DND-41 (cell line): ENCODE measurements at regions not wholly inside any gene's neighbourhood (a gene's known extent, or its start where the extent isn't known, plus 50 kb on each side); places are given as distances from the start of the nearest gene placed in this dataset.

Experiments
- ATAC-seq: fragments of 200-7000 bp; cut with Tn5 transposase; 3 replicates; pipeline ENCODE4 v1.9.1; 2021; ENCODE audit warnings: low read depth; ENCODE audit not compliant: insufficient read depth
- DNase-seq: peaks from one replicate; pipeline ENCODE4 v3.0.0-alpha.2; 2020
- H2AFZ ChIP-seq: 2 replicates; pipeline ENCODE4 v1.6.0; 2012; ENCODE audit warnings: low read depth, low read length
- H3K27ac ChIP-seq: 2 replicates; pipeline ENCODE4 v1.5.1; 2012; ENCODE audit warnings: low read length, inconsistent platforms
- H3K27me3 ChIP-seq: fragments of 200-600 bp; sonication (generic); 2 replicates; pipeline ENCODE4 v1.6.0; 2012; ENCODE audit warnings: low read length, mild to moderate bottlenecking, inconsistent platforms; ENCODE audit not compliant: insufficient read depth, poor library complexity
- H3K36me3 ChIP-seq: 2 replicates; pipeline ENCODE4 v1.5.1; 2012; ENCODE audit warnings: low read length, inconsistent platforms; ENCODE audit not compliant: insufficient read depth
- H3K4me1 ChIP-seq: 2 replicates; pipeline ENCODE4 v1.5.1; 2012; ENCODE audit warnings: mild to moderate bottlenecking, low read length; ENCODE audit not compliant: insufficient read depth
- H3K4me2 ChIP-seq: 2 replicates; pipeline ENCODE4 v1.6.0; 2012; ENCODE audit warnings: mild to moderate bottlenecking, moderate library complexity, low read length, inconsistent platforms; ENCODE audit not compliant: insufficient read depth
- H3K4me3 ChIP-seq, 2 experiments: fragments of 200-600 bp in 1 of 2; shearing (Covaris generic) in 1 of 2; 2 replicates each; pipeline ENCODE4 v1.5.1; 2012 to 2016; ENCODE audit warnings: inconsistent platforms in 2 of 2, low read length in 2 of 2, mild to moderate bottlenecking in 2 of 2, low read depth in 1 of 2, moderate library complexity in 1 of 2
- H3K79me2 ChIP-seq: 2 replicates; pipeline ENCODE4 v1.6.0; 2012; ENCODE audit warnings: low read length, inconsistent platforms; ENCODE audit not compliant: insufficient read depth
- H3K9ac ChIP-seq: 2 replicates; pipeline ENCODE4 v1.6.0; 2012; ENCODE audit warnings: low read depth, mild to moderate bottlenecking, inconsistent platforms, low read length, moderate library complexity
- H3K9me3 ChIP-seq: 2 replicates; pipeline ENCODE4 v1.5.1; 2012; ENCODE audit warnings: low read length, moderate library complexity, mild to moderate bottlenecking, inconsistent platforms; ENCODE audit not compliant: insufficient read depth, severe bottlenecking
- H4K20me1 ChIP-seq: 2 replicates; pipeline ENCODE4 v1.6.0; 2012; ENCODE audit warnings: low read length; ENCODE audit not compliant: insufficient read depth
- CTCF ChIP-seq: IDR thresholded peaks from 2 replicates; pipeline ENCODE4 v1.5.1; 2012; ENCODE audit warnings: borderline replicate concordance, low read length, moderate library complexity, mild to moderate bottlenecking; ENCODE audit not compliant: poor library complexity, severe bottlenecking; ENCODE audit errors: extremely low read depth
- EZH2 ChIP-seq: IDR thresholded peaks from 3 replicates; pipeline ENCODE4 v1.6.1; 2012; ENCODE audit warnings: borderline replicate concordance, low read depth, mild to moderate bottlenecking, moderate library complexity, low read length, inconsistent platforms; ENCODE audit not compliant: severe bottlenecking

- H3K27ac ChIP-seq: no peak overlapping the region
- ATAC-seq (no peak), DNase-seq (no peak)
- no peaks in the 10 kb centered on the region for H4K20me1 ChIP-seq
- no peaks in the 10 kb centered on the region for H3K36me3 ChIP-seq
- no peaks in the 10 kb centered on the region for H3K79me2 ChIP-seq
- H2AFZ ChIP-seq: no peak overlapping the region
- no peaks in the 10 kb centered on the region for H3K9me3 ChIP-seq
- H3K4me3 ChIP-seq: no peak overlapping the region
- no peak for TF ChIP-seq CTCF
- TF ChIP-seq EZH2: no peak
- H3K4me1 ChIP-seq: peaks cover 18% of the 10 kb centered on the region
- H3K27me3 ChIP-seq: no peaks in the 10 kb centered on the region
- H3K4me2 ChIP-seq: no peak overlapping the region
- H3K9ac ChIP-seq: no peak overlapping the region
These were observed 79.6 kb upstream of the OLFM4 start for GRCh38 chr13:52949044-52949443.

- Histone ChIP-seq H3K4me1 (peaks cover 14% of the 10 kb centered on the region), H3K4me3 (no peak overlapping the region), H3K27ac (no peak overlapping the region), H3K9me3 (no peaks in the 10 kb centered on the region), H3K4me2 (no peak overlapping the region), H3K9ac (no peak overlapping the region), H3K79me2 (no peaks in the 10 kb centered on the region), H4K20me1 (no peaks in the 10 kb centered on the region), H3K36me3 (no peaks in the 10 kb centered on the region), H3K27me3 (no peaks in the 10 kb centered on the region), H2AFZ (peak overlapping the region; percentile 55)
- DNase-seq: no peak
- TF ChIP-seq CTCF (no peak), EZH2 (no peak)
- peak; percentile 45; the same call in 2 of the 3 replicates for ATAC-seq
These were observed 80.7 kb upstream of the OLFM4 start for GRCh38 chr13:52947921-52948373.

- Histone ChIP-seq H3K4me2 (no peak overlapping the region), H4K20me1 (no peaks in the 10 kb centered on the region), H3K79me2 (no peaks in the 10 kb centered on the region), H2AFZ (no peak overlapping the region), H3K9ac (no peak overlapping the region), H3K27me3 (no peaks in the 10 kb centered on the region), H3K4me1 (peaks cover 12% of the 10 kb centered on the region; the same call in 1 of the 2 replicates), H3K36me3 (no peaks in the 10 kb centered on the region), H3K27ac (no peak overlapping the region), H3K9me3 (no peaks in the 10 kb centered on the region), H3K4me3 (no peak overlapping the region)
- no peak for DNase-seq
- ATAC-seq: no peak
- TF ChIP-seq EZH2 (no peak), CTCF (no peak)
These were observed 83.3 kb upstream of the OLFM4 start for GRCh38 chr13:52945348-52945747.

GRCh38 chr13:52944697-52945096 lies 83.9 kb upstream of the OLFM4 start:
- Histone ChIP-seq H3K9ac (no peak overlapping the region), H3K4me1 (peaks cover 12% of the 10 kb centered on the region; the same call in 1 of the 2 replicates), H3K4me2 (no peak overlapping the region), H3K4me3 (no peak overlapping the region), H3K9me3 (no peaks in the 10 kb centered on the region), H4K20me1 (no peaks in the 10 kb centered on the region), H3K36me3 (no peaks in the 10 kb centered on the region), H2AFZ (no peak overlapping the region), H3K27ac (no peak overlapping the region), H3K27me3 (no peaks in the 10 kb centered on the region), H3K79me2 (no peaks in the 10 kb centered on the region)
- DNase-seq (no peak), ATAC-seq (no peak)
- TF ChIP-seq EZH2 (no peak), CTCF (no peak)
